Urothelium cell line (cell line): ENCODE measurements at regions not wholly inside any gene's neighbourhood (a gene's known extent, or its start where the extent isn't known, plus 50 kb on each side); places are given as distances from the start of the nearest gene placed in this dataset.
A peak's percentile ranks its signal among the peaks of the same experiment; 100 is the strongest.
"Not testable (repeated sequence)": the region's sequence is repeated elsewhere in the genome, so short reads cannot be mapped to it uniquely, and the experiment has no call there.

Experiments
- DNase-seq: peaks from one replicate; pipeline ENCODE4 v3.0.0; 2011; ENCODE audit warnings: low spot score, mixed read lengths
- FAIRE-seq: peaks from 2 replicates; lab custom pipeline; 2011; peaks lifted over from hg19 to GRCh38; lab: Jason Lieb, UNC

GRCh38 chr4:153098427-153098826 lies 105.8 kb upstream of the TRIM2 start:
- DNase-seq, result no peak
- no peak for FAIRE-seq

- FAIRE-seq (no peak), DNase-seq (no peak)
Measured at GRCh38 chr4:153099391-153100140, 104.7 kb upstream of the TRIM2 start.

- not testable (repeated sequence) for FAIRE-seq
Measured at GRCh38 chr4:153106736-153107135, 97.5 kb upstream of the TRIM2 start.

GRCh38 chr4:153107246-153107645 lies 97.0 kb upstream of the TRIM2 start:
- no peak for FAIRE-seq
- DNase-seq, result no peak

More at GRCh38 chr4:153106736-153107135, 97.5 kb upstream of the TRIM2 start:
- not testable (repeated sequence) for DNase-seq

- no peak for DNase-seq
- FAIRE-seq, result no peak
Measured at GRCh38 chr4:153109296-153109849, 94.9 kb upstream of the TRIM2 start.

- no peak for DNase-seq
- FAIRE-seq, result no peak
Measured at GRCh38 chr4:153110739-153111138, 93.5 kb upstream of the TRIM2 start.

GRCh38 chr4:153111426-153112040 lies 92.7 kb upstream of the TRIM2 start:
- no peak for DNase-seq
- FAIRE-seq, result no peak

- FAIRE-seq, result no peak
Measured at GRCh38 chr4:153112041-153112441, 92.2 kb upstream of the TRIM2 start.

GRCh38 chr4:153113061-153113837 lies 91.0 kb upstream of the TRIM2 start:
- FAIRE-seq (no peak), DNase-seq (no peak)

More at GRCh38 chr4:153112041-153112441, 92.2 kb upstream of the TRIM2 start:
- no peak for DNase-seq

GRCh38 chr4:153113838-153114105 lies 90.5 kb upstream of the TRIM2 start:
- no peak for FAIRE-seq

GRCh38 chr4:153114771-153115321 lies 89.4 kb upstream of the TRIM2 start:
- DNase-seq (peak; percentile 39), FAIRE-seq (no peak)

More at GRCh38 chr4:153113838-153114105, 90.5 kb upstream of the TRIM2 start:
- no peak for DNase-seq

- no peak for FAIRE-seq
- DNase-seq, result peak; percentile 68
Measured at GRCh38 chr4:153115322-153116290, 88.6 kb upstream of the TRIM2 start.

- DNase-seq (no peak), FAIRE-seq (no peak)
Measured at GRCh38 chr4:153116291-153116680, 88.0 kb upstream of the TRIM2 start.

GRCh38 chr4:153116801-153117200 lies 87.4 kb upstream of the TRIM2 start:
- no peak for DNase-seq
- FAIRE-seq, result no peak

- FAIRE-seq (no peak), DNase-seq (no peak)
Measured at GRCh38 chr4:153117554-153117953, 86.7 kb upstream of the TRIM2 start.

GRCh38 chr4:153119626-153120025 lies 84.6 kb upstream of the TRIM2 start:
- no peak for FAIRE-seq

GRCh38 chr4:153120235-153120634 lies 84.0 kb upstream of the TRIM2 start:
- no peak for DNase-seq
- FAIRE-seq, result no peak

More at GRCh38 chr4:153119626-153120025, 84.6 kb upstream of the TRIM2 start:
- DNase-seq, result no peak

- DNase-seq (no peak), FAIRE-seq (no peak)
Measured at GRCh38 chr4:153122855-153123254, 81.4 kb upstream of the TRIM2 start.

- DNase-seq (no peak), FAIRE-seq (no peak)
Measured at GRCh38 chr4:153126137-153126536, 78.1 kb upstream of the TRIM2 start.
